ENCODE measurements at regions not wholly inside any gene's neighbourhood (a gene's known extent, or its start where the extent isn't known, plus 50 kb on each side); places are given as distances from the start of the nearest gene placed in this dataset.

- no peak for DNase-seq
These were observed 68.4 kb upstream of the TOPAZ1 start for GRCh38 chr3:44173263-44173662.

GRCh38 chr3:44175070-44175469, 66.6 kb upstream of the TOPAZ1 start:
- DNase-seq: no peak

- DNase-seq: no peak
These were observed 62.4 kb upstream of the TOPAZ1 start for GRCh38 chr3:44179246-44179645.

GRCh38 chr3:44184319-44184953, 57.2 kb upstream of the TOPAZ1 start:
- DNase-seq: no peak

GRCh38 chr3:44185396-44185915, 56.2 kb upstream of the TOPAZ1 start:
- no peak for DNase-seq

GRCh38 chr3:44186111-44186672, 55.5 kb upstream of the TOPAZ1 start:
- no peak for DNase-seq

- DNase-seq: no peak
These were observed 55.0 kb upstream of the TOPAZ1 start for GRCh38 chr3:44186712-44187111.
